ENCODE measurements at regions not wholly inside any gene's neighbourhood (a gene's known extent, or its start where the extent isn't known, plus 50 kb on each side); places are given as distances from the start of the nearest gene placed in this dataset.

GRCh38 chr10:43979551-43979950 is 330.9 kb upstream of the ZNF32 start:
- TF ChIP-seq, protein P1, sequence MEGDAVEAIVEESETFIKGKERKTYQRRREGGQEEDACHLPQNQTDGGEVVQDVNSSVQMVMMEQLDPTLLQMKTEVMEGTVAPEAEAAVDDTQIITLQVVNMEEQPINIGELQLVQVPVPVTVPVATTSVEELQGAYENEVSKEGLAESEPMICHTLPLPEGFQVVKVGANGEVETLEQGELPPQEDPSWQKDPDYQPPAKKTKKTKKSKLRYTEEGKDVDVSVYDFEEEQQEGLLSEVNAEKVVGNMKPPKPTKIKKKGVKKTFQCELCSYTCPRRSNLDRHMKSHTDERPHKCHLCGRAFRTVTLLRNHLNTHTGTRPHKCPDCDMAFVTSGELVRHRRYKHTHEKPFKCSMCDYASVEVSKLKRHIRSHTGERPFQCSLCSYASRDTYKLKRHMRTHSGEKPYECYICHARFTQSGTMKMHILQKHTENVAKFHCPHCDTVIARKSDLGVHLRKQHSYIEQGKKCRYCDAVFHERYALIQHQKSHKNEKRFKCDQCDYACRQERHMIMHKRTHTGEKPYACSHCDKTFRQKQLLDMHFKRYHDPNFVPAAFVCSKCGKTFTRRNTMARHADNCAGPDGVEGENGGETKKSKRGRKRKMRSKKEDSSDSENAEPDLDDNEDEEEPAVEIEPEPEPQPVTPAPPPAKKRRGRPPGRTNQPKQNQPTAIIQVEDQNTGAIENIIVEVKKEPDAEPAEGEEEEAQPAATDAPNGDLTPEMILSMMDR (IDR thresholded peaks at IDR 0.05; ENCODE audit: low read depth, low read length), result no peak
- DNase-seq (ENCODE audit: low read depth in 2 of 2), result no peak
- H3K4me3 ChIP-seq (replicated peaks in 1 of 2; ENCODE audit: low read depth in 2 of 2, low read length in 2 of 2), result no peak overlapping the region

DNA sequence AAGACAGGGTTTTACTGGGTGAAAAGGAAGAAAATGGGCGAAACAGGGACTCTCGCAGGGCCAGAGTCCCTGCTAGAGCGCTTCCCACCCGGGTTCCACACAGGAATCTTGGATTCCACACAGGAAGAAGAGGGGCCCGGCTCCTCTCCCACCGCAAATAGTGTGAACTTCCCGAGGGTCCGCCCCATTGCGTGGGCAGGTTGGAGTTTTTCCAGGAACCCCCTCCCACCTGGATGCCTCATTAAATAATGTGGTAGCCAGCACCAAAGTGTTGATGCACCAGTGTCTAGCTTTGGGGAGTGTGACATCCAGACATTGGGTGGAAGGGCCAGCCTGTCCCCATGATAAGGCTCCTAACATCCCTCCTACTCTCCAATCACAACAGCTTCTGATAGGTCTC is 330.3 kb upstream of the ZNF32 start:
- TF ChIP-seq, protein P1 (IDR thresholded peaks at IDR 0.05; ENCODE audit: low read depth, low read length), result no peak
- no peak for DNase-seq (ENCODE audit: low read depth in 2 of 2)
- no peak overlapping the region for H3K4me3 ChIP-seq (replicated peaks in 1 of 2; ENCODE audit: low read depth in 2 of 2, low read length in 2 of 2)

DNA sequence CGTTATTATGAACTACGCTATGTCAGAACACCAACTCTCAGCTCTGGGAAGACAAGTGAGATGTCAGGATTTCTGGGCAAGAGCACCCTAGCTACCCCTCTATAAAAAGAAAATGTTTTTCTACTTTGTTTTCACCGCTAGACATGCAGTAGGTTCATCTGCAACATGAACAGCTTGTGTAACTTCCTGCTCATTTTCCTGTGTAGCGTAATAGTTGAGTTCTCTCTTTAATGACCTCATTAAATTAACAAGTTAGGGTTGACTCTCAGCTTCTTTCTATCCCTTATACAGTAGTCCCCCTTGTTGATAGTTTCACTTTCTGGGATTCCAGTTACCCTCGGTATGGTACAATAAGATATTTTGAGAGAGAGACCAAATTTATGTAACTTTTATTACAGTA is 329.4 kb upstream of the ZNF32 start:
- TF ChIP-seq, protein P1 (IDR thresholded peaks at IDR 0.05; ENCODE audit: low read depth, low read length), result no peak
- no peak overlapping the region for H3K4me3 ChIP-seq (replicated peaks in 1 of 2; ENCODE audit: low read depth in 2 of 2, low read length in 2 of 2)
- no peak for DNase-seq (ENCODE audit: low read depth in 2 of 2)

GRCh38 chr10:43976292-43976691 is 327.6 kb upstream of the ZNF32 start:
- TF ChIP-seq, protein P1 (IDR thresholded peaks at IDR 0.05; ENCODE audit: low read depth, low read length), result no peak

DNA sequence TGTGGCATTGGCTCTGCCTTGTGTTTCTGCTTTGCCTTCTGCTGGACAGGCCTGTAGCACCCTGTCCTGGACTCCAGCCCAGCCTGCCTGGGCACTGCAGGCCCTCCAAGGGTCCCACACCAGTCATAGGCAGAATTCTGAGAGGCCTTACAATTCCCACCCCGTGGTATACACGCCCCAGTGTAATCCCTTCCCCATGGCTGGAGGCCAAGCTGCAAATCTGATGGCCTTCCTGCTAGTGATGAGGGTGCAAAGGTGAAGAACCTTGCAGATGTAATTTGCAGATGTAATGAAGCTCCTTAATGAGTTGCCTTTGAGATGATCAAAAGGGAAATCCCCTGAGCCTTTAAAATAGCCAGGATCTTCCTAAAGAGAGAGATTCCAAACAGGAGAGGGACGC is 325.1 kb upstream of the ZNF32 start:
- DNase-seq (ENCODE audit: low read depth in 2 of 2), result no peak
- no peak overlapping the region for H3K4me3 ChIP-seq (replicated peaks in 1 of 2; ENCODE audit: low read depth in 2 of 2, low read length in 2 of 2)
- TF ChIP-seq, protein P1 (IDR thresholded peaks at IDR 0.05; ENCODE audit: low read depth, low read length), result no peak

More at GRCh38 chr10:43976292-43976691, 327.6 kb upstream of the ZNF32 start:
- H3K4me3 ChIP-seq (replicated peaks in 1 of 2; ENCODE audit: low read depth in 2 of 2, low read length in 2 of 2), result no peak overlapping the region
- DNase-seq (ENCODE audit: low read depth in 2 of 2), result peak in 1 of 2 donors; percentile 26

- H3K4me3 ChIP-seq (replicated peaks in 1 of 2; ENCODE audit: low read depth in 2 of 2, low read length in 2 of 2), result no peak overlapping the region
- TF ChIP-seq, protein P1 (IDR thresholded peaks at IDR 0.05; ENCODE audit: low read depth, low read length), result no peak
- DNase-seq (ENCODE audit: low read depth in 2 of 2), result no peak
Observed at GRCh38 chr10:43972976-43973647, 324.4 kb upstream of the ZNF32 start.

- no peak overlapping the region for H3K4me3 ChIP-seq (replicated peaks in 1 of 2; ENCODE audit: low read depth in 2 of 2, low read length in 2 of 2)
- TF ChIP-seq, protein P1 (IDR thresholded peaks at IDR 0.05; ENCODE audit: low read depth, low read length), result no peak
- no peak for DNase-seq (ENCODE audit: low read depth in 2 of 2)
Observed at GRCh38 chr10:43971981-43972380, 323.3 kb upstream of the ZNF32 start.

All from cardiac fibroblast (primary cell).